AG04450 (cell line): ENCODE measurements at regions not wholly inside any gene's neighbourhood (a gene's known extent, or its start where the extent isn't known, plus 50 kb on each side); places are given as distances from the start of the nearest gene placed in this dataset.

ENCODE experiments used
- CTCF ChIA-PET: fragments of 300-600, 350-600 bp; formaldehyde crosslinking; extraction: SDS; loops from one replicate; lab custom pipeline; 2022; ENCODE audit warnings: antibody characterized with exemption, inconsistent platforms; lab: Charles Lee
- POLR2A ChIA-PET: fragments of 350-600 bp; formaldehyde crosslinking; extraction: SDS; loops from one replicate; lab custom pipeline; 2021; ENCODE audit warnings: antibody characterized with exemption, inconsistent platforms; lab: Yijun Ruan, JAX
- DNase-seq: peaks from one replicate; pipeline ENCODE4 v3.0.0-alpha.2; 2011; ENCODE audit warnings: low read depth, low spot score
- H3K27ac ChIP-seq: one replicate; pipeline ENCODE4 v1.5.1; 2012; ENCODE audit warnings: low read depth, low read length, control low read depth
- H3K27me3 ChIP-seq: one replicate; pipeline ENCODE4 v1.6.0; 2012; ENCODE audit warnings: low read length; ENCODE audit not compliant: control insufficient read depth, insufficient read depth
- H3K4me3 ChIP-seq: 2 replicates; pipeline ENCODE4 v1.5.1; 2011; ENCODE audit warnings: mild to moderate bottlenecking, low read depth, low read length, control low read depth
- H3K9me3 ChIP-seq: 2 replicates; pipeline ENCODE4 v1.5.1; 2012; ENCODE audit warnings: low read length; ENCODE audit not compliant: control insufficient read depth, insufficient read depth
- TF ChIP-seq, protein P1 (sequence below): IDR thresholded peaks from 2 replicates; pipeline ENCODE4 v1.5.1; 2011; ENCODE audit warnings: low read depth, low read length, control low read depth, inconsistent platforms

DNA sequence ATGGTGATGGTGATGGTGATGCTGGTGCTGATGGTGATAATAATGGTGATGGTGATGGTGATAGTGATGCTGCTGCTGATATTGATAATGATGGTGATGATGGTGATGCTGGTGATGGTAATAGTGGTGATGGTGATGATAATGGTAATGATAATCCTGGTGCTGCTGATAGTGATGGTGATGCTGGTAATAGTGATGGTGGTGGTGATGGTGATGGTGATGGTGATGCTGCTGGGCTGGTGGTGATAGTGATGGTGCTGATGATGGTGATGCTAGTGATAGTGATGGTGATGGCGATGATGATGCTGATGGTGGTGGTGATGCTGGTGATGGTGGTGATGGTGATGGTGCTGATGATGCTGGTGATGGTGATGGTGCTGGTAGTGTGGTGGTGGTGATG is 58.4 kb upstream of the IGSF21 start:
- no peak overlapping the region for H3K27ac ChIP-seq
- POLR2A ChIA-PET = no interaction called here
- no peak overlapping the region for H3K4me3 ChIP-seq
- TF ChIP-seq, protein P1, sequence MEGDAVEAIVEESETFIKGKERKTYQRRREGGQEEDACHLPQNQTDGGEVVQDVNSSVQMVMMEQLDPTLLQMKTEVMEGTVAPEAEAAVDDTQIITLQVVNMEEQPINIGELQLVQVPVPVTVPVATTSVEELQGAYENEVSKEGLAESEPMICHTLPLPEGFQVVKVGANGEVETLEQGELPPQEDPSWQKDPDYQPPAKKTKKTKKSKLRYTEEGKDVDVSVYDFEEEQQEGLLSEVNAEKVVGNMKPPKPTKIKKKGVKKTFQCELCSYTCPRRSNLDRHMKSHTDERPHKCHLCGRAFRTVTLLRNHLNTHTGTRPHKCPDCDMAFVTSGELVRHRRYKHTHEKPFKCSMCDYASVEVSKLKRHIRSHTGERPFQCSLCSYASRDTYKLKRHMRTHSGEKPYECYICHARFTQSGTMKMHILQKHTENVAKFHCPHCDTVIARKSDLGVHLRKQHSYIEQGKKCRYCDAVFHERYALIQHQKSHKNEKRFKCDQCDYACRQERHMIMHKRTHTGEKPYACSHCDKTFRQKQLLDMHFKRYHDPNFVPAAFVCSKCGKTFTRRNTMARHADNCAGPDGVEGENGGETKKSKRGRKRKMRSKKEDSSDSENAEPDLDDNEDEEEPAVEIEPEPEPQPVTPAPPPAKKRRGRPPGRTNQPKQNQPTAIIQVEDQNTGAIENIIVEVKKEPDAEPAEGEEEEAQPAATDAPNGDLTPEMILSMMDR = no peak
- no peaks in the 10 kb centered on the region for H3K27me3 ChIP-seq
- CTCF ChIA-PET = no interaction called here
- 0 out of 2 replicates have a peak, but pooled peaks cover 3% of the 10 kb centered on the region for H3K9me3 ChIP-seq
- DNase-seq = no peak

GRCh38 chr1:18052671-18053070 is 54.9 kb upstream of the IGSF21 start:
- H3K9me3 ChIP-seq = 0 out of 2 replicates have a peak, but pooled peaks cover 3% of the 10 kb centered on the region
- no peak overlapping the region for H3K4me3 ChIP-seq
- DNase-seq = no peak
- no peaks in the 10 kb centered on the region for H3K27me3 ChIP-seq
- no peak overlapping the region for H3K27ac ChIP-seq
- TF ChIP-seq, protein P1 = no peak
- ChIA-PET CTCF (no interaction called here), POLR2A (no interaction called here)

GRCh38 chr1:18055156-18055555 is 52.4 kb upstream of the IGSF21 start:
- Histone ChIP-seq H3K27ac (no peak overlapping the region), H3K27me3 (no peaks in the 10 kb centered on the region), H3K4me3 (no peak overlapping the region), H3K9me3 (0 out of 2 replicates have a peak, but pooled peaks cover 3% of the 10 kb centered on the region)
- POLR2A ChIA-PET = no interaction called here
- CTCF ChIA-PET = no interaction called here
- TF ChIP-seq, protein P1 = no peak
- no peak for DNase-seq

- ChIA-PET POLR2A (no interaction called here), CTCF (no interaction called here)
- Histone ChIP-seq H3K27ac (no peak overlapping the region), H3K4me3 (no peak overlapping the region), H3K9me3 (no peaks in the 10 kb centered on the region), H3K27me3 (no peaks in the 10 kb centered on the region)
- no peak for DNase-seq
- TF ChIP-seq, protein P1 = no peak
Observed at GRCh38 chr1:18056545-18056944, 51.1 kb upstream of the IGSF21 start.

- no peak overlapping the region for H3K27ac ChIP-seq
- CTCF ChIA-PET = no interaction called here
Observed at GRCh38 chr1:18057623-18058022, 50.0 kb upstream of the IGSF21 start.

More at GRCh38 chr1:18057623-18058022, 50.0 kb upstream of the IGSF21 start:
- Histone ChIP-seq H3K27me3 (no peaks in the 10 kb centered on the region), H3K4me3 (no peak overlapping the region), H3K9me3 (no peaks in the 10 kb centered on the region; the same call in 1 of the 2 replicates)
- POLR2A ChIA-PET = no interaction called here
- DNase-seq = no peak
- TF ChIP-seq, protein P1 = no peak
